ENCODE measurements at regions not wholly inside any gene's neighbourhood (a gene's known extent, or its start where the extent isn't known, plus 50 kb on each side); places are given as distances from the start of the nearest gene placed in this dataset.

- TF ChIP-seq GATA2 (IDR thresholded peaks at IDR 0.05; ENCODE audit: low read depth, low read length) (no peak), GATA3 (IDR thresholded peaks at IDR 0.05; ENCODE audit: low read depth, low read length) (no peak)
Measured at GRCh38 chr5:106814961-106815360, 855.8 kb downstream of the EFNA5 start.

GRCh38 chr5:106801554-106801953 is 869.2 kb downstream of the EFNA5 start:
- no peak for TF ChIP-seq GATA2 (IDR thresholded peaks at IDR 0.05; ENCODE audit: low read depth, low read length)
- no peak for TF ChIP-seq GATA3 (IDR thresholded peaks at IDR 0.05; ENCODE audit: low read depth, low read length)

- no peak for TF ChIP-seq GATA2 (IDR thresholded peaks at IDR 0.05; ENCODE audit: low read depth, low read length)
- TF ChIP-seq GATA3 (IDR thresholded peaks at IDR 0.05; ENCODE audit: low read depth, low read length) = no peak
Measured at GRCh38 chr5:106797996-106798395, 872.7 kb downstream of the EFNA5 start.

- TF ChIP-seq GATA3 (IDR thresholded peaks at IDR 0.05; ENCODE audit: low read depth, low read length) (no peak), GATA2 (IDR thresholded peaks at IDR 0.05; ENCODE audit: low read depth, low read length) (no peak)
Measured at GRCh38 chr5:106796081-106796480, 874.7 kb downstream of the EFNA5 start.

GRCh38 chr5:106784846-106785245 is 885.9 kb downstream of the EFNA5 start:
- TF ChIP-seq GATA2 (IDR thresholded peaks at IDR 0.05; ENCODE audit: low read depth, low read length) (no peak), GATA3 (IDR thresholded peaks at IDR 0.05; ENCODE audit: low read depth, low read length) (no peak)

GRCh38 chr5:106780355-106780754 is 890.4 kb downstream of the EFNA5 start:
- TF ChIP-seq GATA2 (IDR thresholded peaks at IDR 0.05; ENCODE audit: low read depth, low read length) (no peak), GATA3 (IDR thresholded peaks at IDR 0.05; ENCODE audit: low read depth, low read length) (no peak)

- TF ChIP-seq GATA3 (IDR thresholded peaks at IDR 0.05; ENCODE audit: low read depth, low read length) (no peak), GATA2 (IDR thresholded peaks at IDR 0.05; ENCODE audit: low read depth, low read length) (no peak)
Measured at GRCh38 chr5:106768392-106768791, 902.3 kb downstream of the EFNA5 start.

GRCh38 chr5:106766916-106767315 is 903.8 kb downstream of the EFNA5 start:
- TF ChIP-seq GATA3 (IDR thresholded peaks at IDR 0.05; ENCODE audit: low read depth, low read length) (no peak), GATA2 (IDR thresholded peaks at IDR 0.05; ENCODE audit: low read depth, low read length) (no peak)

- TF ChIP-seq GATA2 (IDR thresholded peaks at IDR 0.05; ENCODE audit: low read depth, low read length) = no peak
- TF ChIP-seq GATA3 (IDR thresholded peaks at IDR 0.05; ENCODE audit: low read depth, low read length) = no peak
Measured at GRCh38 chr5:106759581-106759980, 911.2 kb downstream of the EFNA5 start.

GRCh38 chr5:106759152-106759551 is 911.6 kb downstream of the EFNA5 start:
- TF ChIP-seq GATA2 (IDR thresholded peaks at IDR 0.05; ENCODE audit: low read depth, low read length) = no peak
- no peak for TF ChIP-seq GATA3 (IDR thresholded peaks at IDR 0.05; ENCODE audit: low read depth, low read length)

GRCh38 chr5:106757672-106758071 is 913.1 kb downstream of the EFNA5 start:
- TF ChIP-seq GATA2 (IDR thresholded peaks at IDR 0.05; ENCODE audit: low read depth, low read length) = no peak
- no peak for TF ChIP-seq GATA3 (IDR thresholded peaks at IDR 0.05; ENCODE audit: low read depth, low read length)

GRCh38 chr5:106755789-106756188 is 914.9 kb downstream of the EFNA5 start:
- TF ChIP-seq GATA3 (IDR thresholded peaks at IDR 0.05; ENCODE audit: low read depth, low read length) = no peak
- TF ChIP-seq GATA2 (IDR thresholded peaks at IDR 0.05; ENCODE audit: low read depth, low read length) = no peak

GRCh38 chr5:106755066-106755465 is 915.7 kb downstream of the EFNA5 start:
- no peak for TF ChIP-seq GATA3 (IDR thresholded peaks at IDR 0.05; ENCODE audit: low read depth, low read length)
- TF ChIP-seq GATA2 (IDR thresholded peaks at IDR 0.05; ENCODE audit: low read depth, low read length) = no peak

GRCh38 chr5:106749826-106750225 is 920.9 kb downstream of the EFNA5 start:
- no peak for TF ChIP-seq GATA3 (IDR thresholded peaks at IDR 0.05; ENCODE audit: low read depth, low read length)
- TF ChIP-seq GATA2 (IDR thresholded peaks at IDR 0.05; ENCODE audit: low read depth, low read length) = no peak

GRCh38 chr5:106739127-106739526 is 931.6 kb downstream of the EFNA5 start:
- TF ChIP-seq GATA2 (IDR thresholded peaks at IDR 0.05; ENCODE audit: low read depth, low read length) (no peak), GATA3 (IDR thresholded peaks at IDR 0.05; ENCODE audit: low read depth, low read length) (no peak)

- no peak for TF ChIP-seq GATA2 (IDR thresholded peaks at IDR 0.05; ENCODE audit: low read depth, low read length)
- TF ChIP-seq GATA3 (IDR thresholded peaks at IDR 0.05; ENCODE audit: low read depth, low read length) = no peak
Measured at GRCh38 chr5:106737111-106737510, 933.6 kb downstream of the EFNA5 start.
